Prostate gland (tissue), 2 donors: ENCODE measurements at regions not wholly inside any gene's neighbourhood (a gene's known extent, or its start where the extent isn't known, plus 50 kb on each side); places are given as distances from the start of the nearest gene placed in this dataset.

Experiments
- DNase-seq: peaks from one replicate; pipeline ENCODE4 v3.0.0-alpha.2; 2019; ENCODE audit warnings: low spot score
- H3K27ac ChIP-seq, 2 donors: fragments of 200-600 bp; sonication (generic); 2 replicates each; pipeline ENCODE4 v1.5.1; 2017 to 2019
- H3K27me3 ChIP-seq: fragments of 200-600 bp; sonication (generic); replicated peaks from 2 replicates; pipeline ENCODE4 v1.5.1; 2019; ENCODE audit not compliant: insufficient read depth
- H3K36me3 ChIP-seq, 2 donors: fragments of 200-600 bp; sonication (generic); 1 replicate in 1 of 2; 2 replicates in 1 of 2; pipeline versions ENCODE4 v1.5.1 to v1.8.1; 2017 to 2019
- H3K4me1 ChIP-seq: fragments of 200-600 bp; sonication (generic); replicated peaks from 2 replicates; pipeline ENCODE4 v1.5.1; 2019
- H3K4me3 ChIP-seq, 2 donors: fragments of 200-600 bp; sonication (generic); 2 replicates each; pipeline ENCODE4 v1.5.1; 2017 to 2019
- H3K9me3 ChIP-seq: fragments of 200-600 bp; sonication (generic); 2 replicates; pipeline ENCODE4 v1.5.1; 2017
- CTCF ChIP-seq, 4 experiments: fragments of 200-600 bp in 2 of 4; fragments of 450-650 bp in 2 of 4; sonication (generic) in 2 of 4; IDR thresholded peaks; 1 replicate in 3 of 4; 2 replicates in 1 of 4; pipeline ENCODE4 v1.5.1; 2016 to 2019; ENCODE audit warnings: antibody characterized with exemption in 4 of 4, mild to moderate bottlenecking in 2 of 4, moderate library complexity in 2 of 4
- POLR2A ChIP-seq: fragments of 450-650 bp; IDR thresholded peaks from one replicate; pipeline ENCODE4 v1.6.1; 2016; ENCODE audit warnings: antibody characterized with exemption, mild to moderate bottlenecking
- POLR2AphosphoS5 ChIP-seq: sonication (generic); formaldehyde crosslinking; IDR thresholded peaks from one replicate; pipeline ENCODE4 v1.6.1; 2017; ENCODE audit warnings: antibody characterized with exemption
- WGBS: methylation state at CpG from one replicate; pipeline ENCODE4 v1.1.5; 2018; 5-methylcytosine and 5-hydroxymethylcytosine counted together
- intact Hi-C: fragments of 100-400 bp; cut with DNase I; formaldehyde crosslinking; loops from one replicate; pipeline ENCODE4 v1.14.2; 2022

DNA sequence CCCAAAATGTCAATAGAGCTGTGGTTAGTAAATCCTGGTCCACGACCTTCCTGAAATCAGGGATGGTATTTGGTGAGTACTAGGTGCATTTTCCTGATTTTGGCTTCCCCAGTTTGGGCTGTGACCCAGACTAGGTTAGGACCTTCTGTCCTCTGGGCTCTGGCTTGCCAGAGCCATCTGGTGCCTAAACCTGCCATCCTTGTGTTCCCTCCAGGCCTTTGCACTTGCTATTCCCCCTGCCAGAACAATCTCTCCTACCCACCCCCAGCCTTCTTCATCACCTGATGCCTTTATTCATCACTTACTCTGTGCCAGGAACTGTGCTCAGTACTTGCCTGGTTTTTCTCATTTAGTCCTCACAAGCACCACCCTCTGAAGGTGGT, 216.7 kb downstream of the RBM19 start:
- TF ChIP-seq POLR2A, result no peak
- no peak for TF ChIP-seq POLR2AphosphoS5
- no peak for TF ChIP-seq CTCF (IDR thresholded peaks at IDR 0.05)
- Histone ChIP-seq H3K36me3 (no peaks in the 10 kb centered on the region), H3K27me3 (peaks cover 10% of the 10 kb centered on the region), H3K4me3 (no peak overlapping the region), H3K4me1 (no peaks in the 10 kb centered on the region), H3K9me3 (no peaks in the 10 kb centered on the region), H3K27ac (no peak overlapping the region)
- intact Hi-C loops, result no loop called here
- WGBS, result 29% methylated on average over 1 of the region's 1 CpG
- no peak for DNase-seq

GRCh38 chr12:113748707-113749432, 217.3 kb downstream of the RBM19 start:
- 67% methylated on average over 6 of the region's 6 CpGs for WGBS
- H3K4me1 ChIP-seq, result no peaks in the 10 kb centered on the region
- H3K27ac ChIP-seq, result no peak overlapping the region
- H3K4me3 ChIP-seq, result no peak overlapping the region
- peaks cover 10% of the 10 kb centered on the region for H3K27me3 ChIP-seq
- H3K36me3 ChIP-seq, result no peaks in the 10 kb centered on the region
- DNase-seq, result no peak
- no peaks in the 10 kb centered on the region for H3K9me3 ChIP-seq
- TF ChIP-seq POLR2A (no peak), POLR2AphosphoS5 (no peak), CTCF (IDR thresholded peaks at IDR 0.05) (no peak)
- intact Hi-C loops, result no loop called here

- 39% methylated on average over 5 of the region's 5 CpGs for WGBS
- Histone ChIP-seq H3K27ac (no peak overlapping the region), H3K27me3 (peaks cover 10% of the 10 kb centered on the region), H3K4me1 (no peaks in the 10 kb centered on the region), H3K9me3 (no peaks in the 10 kb centered on the region), H3K36me3 (no peaks in the 10 kb centered on the region), H3K4me3 (no peak overlapping the region)
- TF ChIP-seq POLR2A (no peak), CTCF (IDR thresholded peaks at IDR 0.05) (no peak), POLR2AphosphoS5 (no peak)
- DNase-seq, result no peak
- intact Hi-C loops, result no loop called here
Measured at GRCh38 chr12:113747017-113747416, 219.1 kb downstream of the RBM19 start.

DNA sequence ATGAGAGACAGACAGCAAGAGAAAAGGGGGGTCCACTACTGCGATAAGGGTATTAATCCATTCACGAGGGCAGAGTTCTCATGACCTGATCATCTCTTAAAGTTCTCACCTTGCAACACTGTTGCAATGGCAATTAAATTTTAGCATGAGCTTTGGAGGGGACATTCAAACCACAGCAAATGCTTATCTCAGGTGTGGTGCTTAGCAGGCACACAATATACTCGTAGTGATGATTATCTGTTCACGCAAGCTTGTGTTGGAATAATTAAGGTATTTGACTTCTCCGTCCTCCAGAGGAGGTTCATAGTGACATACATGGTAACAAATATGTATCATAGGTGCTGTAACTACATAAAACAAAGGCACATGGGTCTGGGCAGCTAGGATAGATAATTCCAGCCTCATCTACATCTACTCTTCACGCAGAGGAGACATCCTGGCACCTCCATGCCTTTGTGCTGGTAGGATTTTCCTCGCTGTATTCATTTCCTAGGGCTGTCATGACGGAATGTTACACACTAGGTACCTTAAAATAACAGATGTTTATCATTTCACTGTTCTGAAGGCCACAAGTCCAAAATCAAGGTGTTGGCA, 221.2 kb downstream of the RBM19 start:
- Histone ChIP-seq H3K36me3 (no peaks in the 10 kb centered on the region), H3K4me3 (no peak overlapping the region), H3K9me3 (no peaks in the 10 kb centered on the region), H3K27ac (no peak overlapping the region), H3K4me1 (no peaks in the 10 kb centered on the region), H3K27me3 (peaks cover 10% of the 10 kb centered on the region)
- WGBS, result 58% methylated on average over 8 of the region's 8 CpGs
- TF ChIP-seq POLR2A (no peak), POLR2AphosphoS5 (no peak), CTCF (IDR thresholded peaks at IDR 0.05) (no peak)
- no peak for DNase-seq
- intact Hi-C loops, result no loop called here

- Histone ChIP-seq H3K27me3 (peaks cover 8% of the 10 kb centered on the region), H3K4me3 (no peak overlapping the region), H3K4me1 (no peaks in the 10 kb centered on the region), H3K36me3 (no peaks in the 10 kb centered on the region), H3K9me3 (no peaks in the 10 kb centered on the region), H3K27ac (no peak overlapping the region)
- TF ChIP-seq POLR2AphosphoS5, result no peak
- no peak for TF ChIP-seq POLR2A
- no peak for TF ChIP-seq CTCF (IDR thresholded peaks at IDR 0.05)
- DNase-seq, result no peak
- WGBS, result 86% methylated on average over 8 of the region's 8 CpGs
- intact Hi-C loops, result no loop called here
Measured at GRCh38 chr12:113742801-113743200, 223.3 kb downstream of the RBM19 start.
